ENCODE measurements at regions not wholly inside any gene's neighbourhood (a gene's known extent, or its start where the extent isn't known, plus 50 kb on each side); places are given as distances from the start of the nearest gene placed in this dataset.

GRCh38 chr2:239688122-239688681 lies 287.4 kb upstream of the HDAC4 start:
- TF ChIP-seq CTCF (IDR thresholded peaks at IDR 0.05), result peak in 1 of 12 donors; percentile 9
- no peak for TF ChIP-seq POLR2A (IDR thresholded peaks at IDR 0.05)
